ENCODE measurements at regions not wholly inside any gene's neighbourhood (a gene's known extent, or its start where the extent isn't known, plus 50 kb on each side); places are given as distances from the start of the nearest gene placed in this dataset.

DNA sequence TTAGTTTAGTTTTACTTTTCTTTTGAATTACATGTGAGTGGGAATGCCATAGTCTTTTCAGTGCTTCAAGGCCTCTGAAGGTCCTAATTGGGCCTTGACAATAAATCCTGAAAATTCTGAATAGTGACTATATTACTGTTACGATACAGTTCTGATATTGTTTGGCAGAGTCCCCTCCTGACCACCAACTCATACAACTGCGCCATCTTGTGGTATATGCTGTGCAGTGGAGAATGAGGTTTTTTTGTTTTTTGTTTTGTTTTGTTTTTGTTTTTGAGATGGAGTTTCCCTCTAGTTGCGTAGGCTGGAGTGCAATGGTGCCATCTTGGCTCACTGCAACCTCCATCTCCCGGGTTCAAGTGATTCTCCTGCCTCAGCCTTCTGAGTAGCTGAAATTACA, 56.6 kb upstream of the CHRDL1 start:
- Histone ChIP-seq H2AFZ (ENCODE audit: low read length) (no peak overlapping the region), H3K36me3 (ENCODE audit: control insufficient read depth, insufficient read depth, low read length) (no peaks in the 10 kb centered on the region), H3K4me1 (ENCODE audit: control insufficient read depth, extremely low read depth, insufficient read depth, low read length) (no peaks in the 10 kb centered on the region), H3K9ac (ENCODE audit: insufficient read depth, low read length) (no peak overlapping the region), H3K27ac (ENCODE audit: insufficient read depth, low read length) (no peak overlapping the region), H3K9me3 (ENCODE audit: control insufficient read depth, insufficient read depth, low read depth, low read length) (no peaks in the 10 kb centered on the region), H4K20me1 (ENCODE audit: control insufficient read depth, extremely low read depth, insufficient read depth, low read length) (no peaks in the 10 kb centered on the region), H3K4me2 (ENCODE audit: extremely low read depth, insufficient read depth, low read length) (no peak overlapping the region), H3K27me3 (ENCODE audit: control insufficient read depth, insufficient read depth, low read length) (no peaks in the 10 kb centered on the region), H3K79me2 (ENCODE audit: control insufficient read depth, insufficient read depth, low read length) (no peaks in the 10 kb centered on the region), H3K4me3 (replicated peaks in 1 of 4; ENCODE audit: control extremely low read depth in 1 of 4, insufficient read depth in 1 of 4, low read depth in 3 of 4, low read length in 4 of 4) (no peak overlapping the region)
- no peak for TF ChIP-seq EZH2 (IDR thresholded peaks at IDR 0.05; ENCODE audit: low read length, missing control alignments)
- TF ChIP-seq, protein P1, sequence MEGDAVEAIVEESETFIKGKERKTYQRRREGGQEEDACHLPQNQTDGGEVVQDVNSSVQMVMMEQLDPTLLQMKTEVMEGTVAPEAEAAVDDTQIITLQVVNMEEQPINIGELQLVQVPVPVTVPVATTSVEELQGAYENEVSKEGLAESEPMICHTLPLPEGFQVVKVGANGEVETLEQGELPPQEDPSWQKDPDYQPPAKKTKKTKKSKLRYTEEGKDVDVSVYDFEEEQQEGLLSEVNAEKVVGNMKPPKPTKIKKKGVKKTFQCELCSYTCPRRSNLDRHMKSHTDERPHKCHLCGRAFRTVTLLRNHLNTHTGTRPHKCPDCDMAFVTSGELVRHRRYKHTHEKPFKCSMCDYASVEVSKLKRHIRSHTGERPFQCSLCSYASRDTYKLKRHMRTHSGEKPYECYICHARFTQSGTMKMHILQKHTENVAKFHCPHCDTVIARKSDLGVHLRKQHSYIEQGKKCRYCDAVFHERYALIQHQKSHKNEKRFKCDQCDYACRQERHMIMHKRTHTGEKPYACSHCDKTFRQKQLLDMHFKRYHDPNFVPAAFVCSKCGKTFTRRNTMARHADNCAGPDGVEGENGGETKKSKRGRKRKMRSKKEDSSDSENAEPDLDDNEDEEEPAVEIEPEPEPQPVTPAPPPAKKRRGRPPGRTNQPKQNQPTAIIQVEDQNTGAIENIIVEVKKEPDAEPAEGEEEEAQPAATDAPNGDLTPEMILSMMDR (conservative IDR thresholded peaks at IDR 0.05 in 1 of 2, IDR thresholded peaks at IDR 0.05 in 1 of 2; ENCODE audit: low read depth in 1 of 2, low read length in 2 of 2): peak; percentile 50 to 59
- peak; percentile 4 to 35 for DNase-seq (ENCODE audit: low read depth in 2 of 2)

DNA sequence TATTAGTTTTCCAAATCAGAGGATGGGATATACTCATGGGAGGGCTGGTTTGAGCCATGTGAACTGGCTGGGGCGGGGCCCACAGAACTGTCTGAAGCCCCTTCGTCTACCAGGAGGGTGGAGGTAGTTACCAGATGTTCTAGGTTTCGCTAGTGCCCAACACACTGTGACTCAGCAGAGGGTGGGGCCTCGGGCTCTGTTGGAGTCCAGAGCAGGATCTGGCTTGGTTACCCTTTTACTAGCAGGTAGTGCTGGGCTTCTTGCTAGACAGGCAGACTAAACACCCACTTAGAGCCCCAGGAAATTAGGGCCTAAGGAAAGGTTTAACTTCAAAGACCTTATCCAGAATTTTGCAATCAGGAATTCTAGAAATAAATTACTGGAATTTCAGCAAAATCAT, 56.2 kb upstream of the CHRDL1 start:
- DNase-seq (ENCODE audit: low read depth in 2 of 2): peak; percentile 12 to 14
- H3K27ac ChIP-seq (ENCODE audit: insufficient read depth, low read length): no peak overlapping the region
- no peak overlapping the region for H3K9ac ChIP-seq (ENCODE audit: insufficient read depth, low read length)
- no peaks in the 10 kb centered on the region for H3K9me3 ChIP-seq (ENCODE audit: control insufficient read depth, insufficient read depth, low read depth, low read length)
- H3K79me2 ChIP-seq (ENCODE audit: control insufficient read depth, insufficient read depth, low read length): no peaks in the 10 kb centered on the region
- H2AFZ ChIP-seq (ENCODE audit: low read length): no peak overlapping the region
- no peaks in the 10 kb centered on the region for H3K36me3 ChIP-seq (ENCODE audit: control insufficient read depth, insufficient read depth, low read length)
- no peak for TF ChIP-seq EZH2 (IDR thresholded peaks at IDR 0.05; ENCODE audit: low read length, missing control alignments)
- TF ChIP-seq, protein P1 (conservative IDR thresholded peaks at IDR 0.05 in 1 of 2, IDR thresholded peaks at IDR 0.05 in 1 of 2; ENCODE audit: low read depth in 1 of 2, low read length in 2 of 2): no peak
- no peak overlapping the region for H3K4me3 ChIP-seq (replicated peaks in 1 of 4; ENCODE audit: control extremely low read depth in 1 of 4, insufficient read depth in 1 of 4, low read depth in 3 of 4, low read length in 4 of 4)
- no peaks in the 10 kb centered on the region for H3K27me3 ChIP-seq (ENCODE audit: control insufficient read depth, insufficient read depth, low read length)
- H3K4me1 ChIP-seq (ENCODE audit: control insufficient read depth, extremely low read depth, insufficient read depth, low read length): no peaks in the 10 kb centered on the region
- H3K4me2 ChIP-seq (ENCODE audit: extremely low read depth, insufficient read depth, low read length): no peak overlapping the region
- no peaks in the 10 kb centered on the region for H4K20me1 ChIP-seq (ENCODE audit: control insufficient read depth, extremely low read depth, insufficient read depth, low read length)

DNA sequence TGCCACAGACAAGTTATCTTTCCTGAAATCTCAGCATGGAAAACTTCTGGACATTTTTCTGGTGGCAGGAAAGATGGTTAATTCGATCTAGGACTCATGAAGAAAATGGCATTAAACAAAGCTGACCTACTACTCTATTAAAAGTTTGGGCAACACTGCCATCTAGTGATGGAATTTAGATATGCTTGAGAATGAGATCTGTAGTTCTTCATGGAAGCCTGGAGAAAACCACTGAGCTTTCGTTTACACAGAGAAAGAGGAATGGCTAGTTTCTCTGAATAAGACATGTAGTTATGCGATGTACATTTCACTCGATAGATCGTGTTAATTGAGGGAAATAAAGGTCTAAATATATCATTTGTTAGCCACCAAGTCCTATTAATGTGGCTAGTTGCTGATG, 51.7 kb upstream of the CHRDL1 start:
- TF ChIP-seq, protein P1 (conservative IDR thresholded peaks at IDR 0.05 in 1 of 2, IDR thresholded peaks at IDR 0.05 in 1 of 2; ENCODE audit: low read depth in 1 of 2, low read length in 2 of 2): peak; percentile 10 to 41
- TF ChIP-seq EZH2 (IDR thresholded peaks at IDR 0.05; ENCODE audit: low read length, missing control alignments): no peak
- Histone ChIP-seq H3K27me3 (ENCODE audit: control insufficient read depth, insufficient read depth, low read length) (no peaks in the 10 kb centered on the region), H3K27ac (ENCODE audit: insufficient read depth, low read length) (no peak overlapping the region), H2AFZ (ENCODE audit: low read length) (no peak overlapping the region), H3K4me3 (replicated peaks in 1 of 4; ENCODE audit: control extremely low read depth in 1 of 4, insufficient read depth in 1 of 4, low read depth in 3 of 4, low read length in 4 of 4) (no peak overlapping the region), H3K9ac (ENCODE audit: insufficient read depth, low read length) (no peak overlapping the region), H3K36me3 (ENCODE audit: control insufficient read depth, insufficient read depth, low read length) (no peaks in the 10 kb centered on the region), H3K79me2 (ENCODE audit: control insufficient read depth, insufficient read depth, low read length) (no peaks in the 10 kb centered on the region), H3K4me1 (ENCODE audit: control insufficient read depth, extremely low read depth, insufficient read depth, low read length) (no peaks in the 10 kb centered on the region), H3K4me2 (ENCODE audit: extremely low read depth, insufficient read depth, low read length) (no peak overlapping the region), H3K9me3 (ENCODE audit: control insufficient read depth, insufficient read depth, low read depth, low read length) (no peaks in the 10 kb centered on the region), H4K20me1 (ENCODE audit: control insufficient read depth, extremely low read depth, insufficient read depth, low read length) (no peaks in the 10 kb centered on the region)
- DNase-seq (ENCODE audit: low read depth in 2 of 2): peak; percentile 45 to 71
